H7 (cell line): ENCODE measurements at regions not wholly inside any gene's neighbourhood (a gene's known extent, or its start where the extent isn't known, plus 50 kb on each side); places are given as distances from the start of the nearest gene placed in this dataset.

Experiments used
- DNase-seq: peaks from one replicate; pipeline ENCODE4 v3.0.0; 2012
- H3K27me3 ChIP-seq: 2 replicates; pipeline ENCODE4 v1.6.0; 2011; ENCODE audit warnings: mild to moderate bottlenecking, low read length; ENCODE audit not compliant: control insufficient read depth, insufficient read depth
- H3K36me3 ChIP-seq: replicated peaks from 2 replicates; pipeline ENCODE4 v1.5.1; 2011; ENCODE audit warnings: low read length; ENCODE audit not compliant: control insufficient read depth, insufficient read depth
- H3K4me3 ChIP-seq: 2 replicates; pipeline ENCODE4 v1.5.1; 2011; ENCODE audit warnings: low read depth, mild to moderate bottlenecking, control low read depth, low read length, moderate library complexity; ENCODE audit not compliant: insufficient read depth

DNA sequence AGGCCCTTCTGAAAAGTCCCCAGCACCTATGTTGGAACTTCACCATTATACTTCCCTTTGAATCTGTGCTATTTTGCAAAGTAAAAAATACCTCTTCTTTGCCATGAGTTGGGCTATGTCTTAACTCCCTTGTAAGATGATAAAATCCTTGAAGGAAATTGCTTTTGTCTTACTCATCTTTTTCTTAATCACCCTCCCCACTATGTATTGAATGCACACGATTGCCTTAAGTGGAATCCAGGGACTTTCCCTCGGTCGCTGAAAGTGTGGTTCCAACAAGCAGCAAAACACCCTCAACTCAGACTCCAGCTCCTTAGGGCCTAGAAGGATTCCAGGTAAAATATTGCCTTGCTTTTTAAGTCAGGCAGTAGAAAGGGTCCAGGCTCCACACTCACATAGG, 173.2 kb upstream of the ARL4C start:
- DNase-seq: no peak
- H3K36me3 ChIP-seq: no peaks in the 10 kb centered on the region
- H3K27me3 ChIP-seq: no peaks in the 10 kb centered on the region
- no peak overlapping the region for H3K4me3 ChIP-seq

DNA sequence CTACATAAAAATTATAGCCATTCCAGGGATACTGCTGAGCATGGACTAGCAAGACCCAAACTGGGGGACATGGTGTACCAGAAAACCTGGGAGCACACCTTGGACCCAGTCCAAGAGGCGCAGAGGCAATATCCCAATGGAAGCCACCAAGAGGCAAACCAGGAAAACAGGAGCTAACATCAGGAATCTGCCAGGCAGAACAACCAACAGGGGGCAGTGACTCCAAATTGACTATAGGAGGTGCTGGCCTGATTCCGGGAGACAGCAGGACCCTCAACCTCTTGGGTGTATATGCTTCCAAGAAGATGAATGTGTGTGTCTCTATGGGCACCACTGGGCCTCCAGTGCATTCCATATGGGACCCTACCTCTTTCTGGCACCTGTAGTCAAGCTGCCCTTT, 172.7 kb upstream of the ARL4C start:
- no peaks in the 10 kb centered on the region for H3K27me3 ChIP-seq
- H3K36me3 ChIP-seq: no peaks in the 10 kb centered on the region
- peak; percentile 62 for DNase-seq
- H3K4me3 ChIP-seq: no peak overlapping the region

DNA sequence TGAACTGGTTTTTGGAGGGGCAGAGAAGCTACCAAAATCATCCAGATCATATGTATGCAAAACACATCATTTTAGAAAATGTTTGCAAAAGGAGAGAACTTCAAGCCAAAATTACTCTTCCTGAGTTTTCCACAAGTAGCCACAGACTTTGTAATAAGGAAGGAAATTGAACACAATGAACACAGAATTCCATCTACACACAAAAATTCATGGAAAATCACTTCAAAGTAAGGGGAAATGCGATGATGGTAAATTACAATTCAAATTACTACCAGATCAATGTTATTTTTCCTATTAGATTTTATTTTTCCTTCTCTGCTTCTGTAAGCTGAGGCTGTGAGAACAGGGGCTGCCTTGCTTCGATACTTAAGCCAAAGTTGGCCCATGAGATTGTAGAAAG, 172.1 kb upstream of the ARL4C start:
- H3K36me3 ChIP-seq: no peaks in the 10 kb centered on the region
- no peak for DNase-seq
- H3K27me3 ChIP-seq: no peaks in the 10 kb centered on the region
- no peak overlapping the region for H3K4me3 ChIP-seq

- Histone ChIP-seq H3K36me3 (no peaks in the 10 kb centered on the region), H3K4me3 (no peak overlapping the region), H3K27me3 (no peaks in the 10 kb centered on the region)
- no peak for DNase-seq
These were observed 170.0 kb upstream of the ARL4C start for GRCh38 chr2:234666911-234667310.

DNA sequence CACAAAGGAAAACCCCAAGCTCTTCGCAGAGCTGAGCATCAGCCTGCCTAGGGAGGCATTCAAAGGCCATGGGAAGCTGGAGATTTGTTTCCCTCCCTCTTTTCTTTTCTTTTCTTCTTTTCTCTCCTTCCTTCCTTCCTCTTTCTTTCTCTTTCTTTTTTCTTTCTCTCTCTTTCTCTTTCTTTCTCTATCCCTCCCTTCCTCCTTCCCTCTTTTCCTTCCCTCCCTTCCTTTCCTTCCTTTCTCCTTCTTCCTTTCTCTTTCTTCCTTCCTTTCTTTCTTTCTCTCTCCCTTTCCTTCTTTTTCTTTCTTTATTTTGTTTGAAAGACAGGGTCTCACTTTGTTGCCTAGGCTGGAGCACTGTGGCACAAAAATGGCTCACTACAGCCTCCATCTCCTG, 168.4 kb upstream of the ARL4C start:
- no peak overlapping the region for H3K4me3 ChIP-seq

DNA sequence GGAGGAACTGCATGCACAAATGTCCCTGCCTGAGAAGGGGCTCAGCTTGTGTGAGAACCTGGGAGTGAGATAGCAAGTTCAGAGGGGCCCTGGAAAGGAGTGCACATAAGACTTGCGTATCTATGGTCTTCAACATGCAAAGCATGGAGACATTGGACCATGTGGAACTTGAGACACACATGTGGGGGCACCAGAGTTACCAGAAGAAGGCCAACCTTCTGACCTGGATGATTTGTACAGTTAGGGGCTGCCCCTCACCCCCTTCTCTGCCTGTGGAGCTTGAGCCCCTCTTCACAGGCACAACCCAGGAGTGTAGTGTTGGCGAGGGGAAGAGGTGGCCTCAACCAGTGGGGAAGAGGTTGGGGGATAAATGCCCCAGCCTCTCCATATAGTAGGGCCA, 165.0 kb upstream of the ARL4C start:
- no peaks in the 10 kb centered on the region for H3K27me3 ChIP-seq
- H3K36me3 ChIP-seq: no peaks in the 10 kb centered on the region
- H3K4me3 ChIP-seq: no peak overlapping the region
- DNase-seq: no peak

More for the DNA sequence above, 168.4 kb upstream of the ARL4C start:
- Histone ChIP-seq H3K36me3 (no peaks in the 10 kb centered on the region), H3K27me3 (no peaks in the 10 kb centered on the region)
- no peak for DNase-seq

GRCh38 chr2:234661175-234661574, 164.3 kb upstream of the ARL4C start:
- no peaks in the 10 kb centered on the region for H3K27me3 ChIP-seq
- no peaks in the 10 kb centered on the region for H3K36me3 ChIP-seq
- no peak for DNase-seq
- H3K4me3 ChIP-seq: no peak overlapping the region

DNA sequence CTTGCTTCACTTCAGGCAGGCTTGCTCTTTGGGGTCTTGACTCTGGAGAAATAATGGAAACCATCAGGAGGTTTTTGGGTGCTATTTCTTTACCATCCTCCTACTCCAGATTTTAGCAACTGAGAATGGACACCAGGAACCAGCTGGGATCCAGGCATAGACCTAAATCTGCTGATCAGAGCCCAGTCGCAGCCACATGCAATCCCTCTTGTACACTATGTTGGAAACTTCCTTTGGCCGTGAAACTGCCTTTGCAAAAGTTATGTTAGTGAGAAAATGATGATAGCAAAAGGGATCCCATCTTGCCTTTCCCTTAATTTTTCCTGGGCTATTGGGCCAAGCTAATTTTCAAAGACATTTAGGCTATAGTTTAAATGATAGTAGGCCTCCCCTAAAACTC, 158.8 kb upstream of the ARL4C start:
- no peaks in the 10 kb centered on the region for H3K27me3 ChIP-seq
- no peak overlapping the region for H3K4me3 ChIP-seq
- no peak for DNase-seq
- no peaks in the 10 kb centered on the region for H3K36me3 ChIP-seq

GRCh38 chr2:234650911-234651310, 154.0 kb upstream of the ARL4C start:
- no peak overlapping the region for H3K4me3 ChIP-seq
- no peaks in the 10 kb centered on the region for H3K36me3 ChIP-seq
- no peaks in the 10 kb centered on the region for H3K27me3 ChIP-seq
- no peak for DNase-seq

- DNase-seq: no peak
- Histone ChIP-seq H3K4me3 (no peak overlapping the region), H3K27me3 (no peaks in the 10 kb centered on the region), H3K36me3 (no peaks in the 10 kb centered on the region)
These were observed 153.1 kb upstream of the ARL4C start for GRCh38 chr2:234649951-234650350.

DNA sequence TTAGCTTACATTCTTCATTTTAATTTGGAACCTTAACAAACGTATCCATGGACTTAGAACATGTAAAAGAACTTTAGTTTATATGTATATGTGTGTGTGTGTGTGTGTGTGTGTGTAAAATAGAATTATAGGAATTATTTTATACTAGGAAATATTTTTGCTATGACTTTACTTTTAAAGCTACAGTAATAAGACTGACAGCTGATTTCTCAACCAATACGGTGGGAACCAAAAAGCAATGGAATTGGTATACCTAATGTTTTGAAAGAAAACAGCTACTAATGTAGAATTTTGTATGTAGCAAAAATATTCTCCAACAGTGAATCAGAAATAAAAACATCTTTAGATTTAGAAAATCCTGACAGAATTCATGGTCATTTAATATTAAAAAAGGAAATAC, 146.5 kb upstream of the ARL4C start:
- DNase-seq: no peak
- no peaks in the 10 kb centered on the region for H3K36me3 ChIP-seq

DNA sequence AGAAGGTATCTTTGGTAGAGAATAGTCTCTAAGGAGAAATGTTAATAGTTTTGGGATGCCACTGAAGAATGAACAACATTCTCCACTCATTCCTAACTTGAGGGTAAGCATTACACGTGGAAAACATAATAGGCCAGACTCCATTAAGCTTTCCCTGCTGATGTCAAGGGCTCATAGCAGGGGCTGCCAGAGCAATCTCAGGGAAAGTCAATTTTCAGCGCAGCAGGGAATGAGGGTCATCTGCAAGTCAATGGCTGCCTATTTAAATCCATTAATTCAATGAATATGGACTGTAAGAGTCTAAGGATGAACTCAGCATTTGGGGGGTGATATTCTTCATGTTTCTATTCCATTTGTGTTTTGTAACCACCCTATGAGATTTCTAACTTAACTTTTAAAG, 144.2 kb upstream of the ARL4C start:
- Histone ChIP-seq H3K4me3 (no peak overlapping the region), H3K36me3 (no peaks in the 10 kb centered on the region), H3K27me3 (no peaks in the 10 kb centered on the region)
- peak; percentile 33 for DNase-seq

More for the DNA sequence above, 146.5 kb upstream of the ARL4C start:
- H3K4me3 ChIP-seq: no peak overlapping the region
- no peaks in the 10 kb centered on the region for H3K27me3 ChIP-seq

DNA sequence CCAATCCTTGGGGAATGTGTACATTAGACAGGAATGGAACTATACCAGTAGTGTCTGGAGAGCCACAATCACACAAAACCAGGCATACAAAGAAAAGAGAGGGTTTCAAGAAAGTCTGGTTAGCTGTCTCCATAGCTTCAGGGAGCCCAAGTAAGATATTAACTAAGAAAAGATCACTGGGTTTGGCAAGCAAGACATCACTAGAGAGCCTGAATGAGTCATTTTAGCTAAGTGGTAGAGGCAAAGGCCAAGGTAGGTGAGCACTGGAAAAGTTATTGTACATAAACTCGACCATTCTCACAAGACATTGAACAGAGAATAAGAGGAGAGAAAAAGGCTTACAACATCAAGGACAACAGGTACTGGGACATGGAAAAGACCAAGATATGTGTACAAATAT, 143.8 kb upstream of the ARL4C start:
- H3K27me3 ChIP-seq: no peaks in the 10 kb centered on the region
- H3K4me3 ChIP-seq: no peak overlapping the region
- no peaks in the 10 kb centered on the region for H3K36me3 ChIP-seq
- no peak for DNase-seq

- Histone ChIP-seq H3K36me3 (no peaks in the 10 kb centered on the region), H3K27me3 (no peaks in the 10 kb centered on the region), H3K4me3 (no peak overlapping the region)
- DNase-seq: no peak
These were observed 142.1 kb upstream of the ARL4C start for GRCh38 chr2:234638966-234639365.

DNA sequence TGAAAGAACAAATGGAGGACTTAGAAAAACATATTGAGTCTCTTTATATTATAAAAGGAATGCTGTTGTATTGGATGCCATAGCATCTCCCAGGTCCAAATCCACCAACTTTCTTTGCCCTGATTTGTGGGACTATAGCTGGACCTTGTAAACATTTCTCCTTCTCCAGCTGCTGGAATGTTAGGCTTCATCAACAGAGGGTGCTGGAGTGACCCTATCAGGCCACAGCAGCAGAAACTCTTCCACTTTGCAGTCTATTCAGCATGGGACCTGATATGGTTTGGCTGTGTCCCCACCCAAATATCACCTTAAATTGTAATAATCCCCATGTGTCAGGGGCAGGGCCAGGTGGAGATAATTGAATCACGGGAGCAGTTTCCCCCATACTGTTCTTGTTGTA, 138.4 kb upstream of the ARL4C start:
- Histone ChIP-seq H3K36me3 (no peaks in the 10 kb centered on the region), H3K27me3 (no peaks in the 10 kb centered on the region), H3K4me3 (no peak overlapping the region)
- DNase-seq: no peak

GRCh38 chr2:234633581-234634230, 136.8 kb upstream of the ARL4C start:
- Histone ChIP-seq H3K4me3 (no peak overlapping the region), H3K36me3 (no peaks in the 10 kb centered on the region), H3K27me3 (no peaks in the 10 kb centered on the region)
- DNase-seq: no peak
